Ammon's horn (tissue), 1 donor: ENCODE measurements at regions not wholly inside any gene's neighbourhood (a gene's known extent, or its start where the extent isn't known, plus 50 kb on each side); places are given as distances from the start of the nearest gene placed in this dataset.
"Not testable (repeated sequence)": the region's sequence is repeated elsewhere in the genome, so short reads cannot be mapped to it uniquely, and the experiment has no call there.

Experiments used
- DNase-seq: peaks from one replicate; pipeline ENCODE4 v3.0.0-alpha.2; 2016; ENCODE audit warnings: low spot score

- DNase-seq, result no peak
Measured at GRCh38 chr6:159522877-159523547, 170.0 kb downstream of the SOD2 start.

DNA sequence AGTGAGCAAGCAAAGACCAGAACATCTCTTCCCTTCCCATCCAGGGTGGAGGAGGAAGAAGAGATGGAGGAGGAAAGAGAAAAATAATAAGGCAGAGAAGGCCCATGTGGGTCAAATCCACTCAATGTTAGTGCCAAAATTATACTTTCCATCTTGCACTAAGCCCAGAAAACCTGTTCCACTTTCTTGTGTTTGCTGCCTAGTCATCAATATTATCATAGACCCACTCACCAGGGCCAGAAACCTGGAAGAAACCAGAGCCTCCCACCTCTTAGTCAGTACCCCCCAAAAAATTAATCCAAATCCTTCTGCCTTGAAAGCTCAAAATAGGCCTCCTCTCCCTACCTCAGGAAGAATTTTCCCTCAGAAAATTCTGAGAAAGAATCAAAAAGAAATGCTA, 171.1 kb downstream of the SOD2 start:
- no peak for DNase-seq

DNA sequence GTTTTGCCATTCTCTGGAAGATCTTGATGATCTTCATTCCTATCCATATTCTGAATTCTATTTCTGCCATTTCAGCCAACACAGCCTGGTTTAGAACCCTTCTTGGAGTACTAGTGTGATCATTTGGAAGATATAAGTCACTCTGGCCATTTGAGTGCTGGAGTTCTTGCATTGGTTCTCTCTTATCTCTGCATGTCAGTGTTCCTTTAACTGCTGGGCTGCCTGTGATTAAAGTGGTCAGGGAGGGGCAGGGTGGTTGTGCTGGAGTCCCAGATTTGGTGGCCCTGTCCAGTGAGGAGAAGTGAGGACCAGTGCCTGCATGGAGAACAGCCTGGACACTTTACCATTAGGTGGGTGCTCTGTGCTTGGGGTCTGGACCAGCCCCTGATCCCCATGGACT, 173.0 kb downstream of the SOD2 start:
- DNase-seq, result no peak

DNA sequence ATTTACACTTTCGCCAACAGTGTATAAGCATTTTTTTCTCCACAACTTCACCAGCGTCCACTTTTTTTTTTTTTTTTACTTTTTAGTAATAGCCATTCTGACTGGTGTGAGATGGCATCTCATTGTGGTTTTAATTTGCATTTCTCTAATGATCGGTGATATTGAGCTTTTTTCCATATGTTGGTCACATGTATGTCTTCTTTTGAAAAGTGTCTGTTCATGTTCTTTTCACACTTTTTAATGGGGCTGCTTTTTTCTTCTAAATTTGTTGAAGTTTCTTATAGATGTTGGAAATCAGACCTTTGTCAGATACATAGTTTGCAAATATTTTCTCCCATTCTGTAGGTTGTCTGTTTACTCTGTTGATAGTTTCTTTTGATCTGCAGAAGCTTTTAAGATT, 177.2 kb downstream of the SOD2 start:
- DNase-seq, result not testable (repeated sequence)

DNA sequence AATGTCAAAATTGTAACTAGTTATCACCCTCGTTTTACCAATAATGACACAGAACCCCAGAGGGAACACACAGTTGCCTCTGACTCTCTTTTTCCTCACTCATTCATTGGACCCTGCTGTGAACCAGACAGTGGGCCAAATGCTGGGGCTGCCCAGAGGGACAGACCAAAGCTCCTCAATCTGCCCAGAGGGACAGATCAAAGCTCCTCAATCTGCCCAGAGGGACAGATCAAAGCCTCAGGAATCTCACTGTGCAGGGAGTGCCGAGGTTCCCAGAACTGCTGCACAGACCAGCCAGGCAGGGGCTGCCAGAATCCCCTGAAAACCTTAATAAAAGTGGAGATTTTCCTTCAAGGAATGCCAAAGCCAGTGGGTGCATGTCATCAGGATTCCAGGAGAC, 179.1 kb downstream of the SOD2 start:
- no peak for DNase-seq

GRCh38 chr6:159513074-159513720, 179.8 kb downstream of the SOD2 start:
- no peak for DNase-seq

- DNase-seq, result no peak
Measured at GRCh38 chr6:159512571-159512970, 180.5 kb downstream of the SOD2 start.

DNA sequence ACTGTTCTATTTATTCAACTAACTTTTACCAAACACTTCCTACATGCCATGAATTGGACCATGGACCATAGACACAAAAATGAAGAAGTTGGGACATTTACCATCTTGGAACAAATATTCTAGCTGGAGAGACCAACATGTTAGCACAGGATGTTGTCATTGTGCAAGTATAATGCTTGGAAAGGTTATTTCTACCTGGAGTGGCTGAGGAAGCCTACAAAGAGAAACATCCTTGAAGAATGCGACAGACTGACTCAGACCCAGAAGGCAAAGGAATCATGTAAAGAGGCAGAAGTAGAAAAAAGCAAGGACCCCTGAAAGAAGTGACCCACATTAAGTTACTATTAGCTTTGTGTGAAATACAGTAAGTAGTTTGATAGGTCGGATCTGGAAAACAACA, 180.9 kb downstream of the SOD2 start:
- no peak for DNase-seq

DNA sequence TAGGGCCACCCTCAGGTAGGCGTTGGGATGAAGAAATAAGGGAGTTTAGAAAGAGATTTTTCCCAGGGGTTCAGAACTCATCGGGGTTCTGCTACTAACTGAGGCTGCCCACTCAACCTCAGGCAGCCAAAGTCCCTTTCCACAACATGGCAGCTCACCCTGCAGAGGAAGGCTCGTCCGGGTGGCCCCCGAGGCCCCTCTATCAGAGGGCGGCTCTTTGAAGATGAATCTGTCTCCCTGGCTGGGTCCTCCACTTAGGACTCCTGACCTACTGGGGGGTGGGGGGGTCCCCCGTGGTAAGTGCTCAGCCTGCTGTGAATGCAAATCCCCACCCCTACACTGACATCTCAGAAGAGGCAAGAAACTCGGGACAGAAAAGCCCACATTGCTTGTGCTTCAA, 182.9 kb downstream of the SOD2 start:
- DNase-seq, result no peak

DNA sequence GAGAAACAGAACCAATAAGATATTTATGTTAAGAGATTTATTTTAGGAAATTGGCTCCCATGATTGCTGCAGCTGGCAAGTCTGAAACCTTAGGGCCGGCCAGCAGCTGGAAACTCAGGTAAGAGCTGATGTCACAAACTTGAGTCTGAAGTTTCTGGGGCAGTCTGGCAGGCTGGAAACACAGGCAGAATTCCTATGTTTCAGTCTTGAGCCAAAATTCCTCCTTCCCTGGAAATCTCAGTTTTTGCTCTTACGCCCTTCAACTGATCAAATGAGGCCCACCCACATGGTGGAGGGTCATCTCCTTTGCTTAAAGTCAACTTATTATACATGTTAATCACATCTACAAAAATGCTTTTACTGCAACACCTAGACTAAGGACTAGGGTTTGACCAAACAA, 184.1 kb downstream of the SOD2 start:
- DNase-seq, result no peak

- no peak for DNase-seq
Measured at GRCh38 chr6:159506048-159506447, 187.0 kb downstream of the SOD2 start.

GRCh38 chr6:159505140-159505922, 187.7 kb downstream of the SOD2 start:
- DNase-seq, result peak; percentile 35

DNA sequence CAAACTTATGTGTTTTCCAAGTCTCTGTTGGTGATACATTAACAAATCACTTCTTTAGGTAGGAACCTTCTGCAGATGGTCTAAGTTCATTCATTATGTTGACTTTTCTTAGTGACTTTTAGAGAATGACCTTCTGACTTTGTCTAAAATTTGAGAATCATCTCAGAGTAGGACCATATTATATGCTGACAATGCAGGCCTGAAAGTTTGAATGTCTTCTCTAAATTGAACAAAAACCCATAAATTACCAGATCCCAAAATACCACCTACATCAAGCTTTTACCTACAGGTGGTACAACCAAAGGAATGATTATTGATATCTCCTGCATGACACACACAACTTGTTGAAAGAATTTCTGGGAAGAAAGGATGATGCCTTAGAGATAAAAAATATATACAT, 191.5 kb downstream of the SOD2 start:
- DNase-seq, result no peak

GRCh38 chr6:159499034-159499433, 194.0 kb downstream of the SOD2 start:
- no peak for DNase-seq

DNA sequence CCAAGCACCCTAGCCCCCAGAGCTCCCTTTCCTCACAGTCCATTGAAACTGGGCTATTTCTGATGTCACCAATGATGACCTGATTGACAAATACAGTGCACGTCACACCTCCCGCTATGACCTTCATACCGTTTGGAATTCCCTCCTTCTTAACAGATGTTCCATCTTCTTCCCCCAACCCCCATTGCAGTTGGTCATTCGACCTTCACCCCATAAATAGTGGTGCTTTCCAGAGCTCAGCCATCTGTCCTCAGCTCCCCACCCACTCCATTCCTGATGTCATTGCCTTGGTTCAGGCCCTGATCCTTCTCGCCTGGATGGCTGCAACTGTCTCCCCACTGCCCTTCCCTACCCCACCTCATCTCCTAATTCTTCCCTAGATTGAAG, 198.5 kb downstream of the SOD2 start:
- DNase-seq, result no peak

DNA sequence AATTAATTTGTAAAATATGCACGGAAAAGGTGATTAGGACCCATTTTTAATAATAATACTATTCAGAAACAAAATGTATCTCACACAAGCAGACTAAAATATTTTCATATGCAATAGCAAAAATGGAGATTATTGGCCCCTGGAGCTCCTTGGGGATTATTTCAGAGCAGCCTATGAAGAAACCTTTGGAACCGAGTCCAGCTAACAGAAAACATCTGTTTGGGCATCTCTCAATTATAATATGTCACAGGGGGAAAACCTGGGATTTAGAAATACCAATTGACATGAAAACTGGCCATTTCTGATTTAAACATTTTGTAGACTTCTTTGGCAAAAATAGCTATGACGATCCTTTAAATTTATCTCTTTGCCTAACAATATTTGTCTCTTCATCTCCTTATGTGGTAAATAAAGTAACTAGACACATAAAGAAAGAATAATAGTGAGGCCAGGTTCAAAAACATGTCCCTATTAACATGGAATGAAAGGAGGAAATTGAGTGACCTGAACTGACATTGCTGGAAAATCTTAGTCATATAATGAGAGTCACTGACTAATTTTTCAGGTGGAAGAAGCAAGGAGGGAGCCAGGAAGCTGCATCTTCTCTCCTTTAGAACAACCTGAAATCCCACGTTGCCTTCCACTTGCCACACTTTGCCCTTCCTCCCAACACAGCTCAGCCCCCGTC, 199.0 kb downstream of the SOD2 start:
- no peak for DNase-seq

GRCh38 chr6:159493231-159493897, 199.7 kb downstream of the SOD2 start:
- no peak for DNase-seq

DNA sequence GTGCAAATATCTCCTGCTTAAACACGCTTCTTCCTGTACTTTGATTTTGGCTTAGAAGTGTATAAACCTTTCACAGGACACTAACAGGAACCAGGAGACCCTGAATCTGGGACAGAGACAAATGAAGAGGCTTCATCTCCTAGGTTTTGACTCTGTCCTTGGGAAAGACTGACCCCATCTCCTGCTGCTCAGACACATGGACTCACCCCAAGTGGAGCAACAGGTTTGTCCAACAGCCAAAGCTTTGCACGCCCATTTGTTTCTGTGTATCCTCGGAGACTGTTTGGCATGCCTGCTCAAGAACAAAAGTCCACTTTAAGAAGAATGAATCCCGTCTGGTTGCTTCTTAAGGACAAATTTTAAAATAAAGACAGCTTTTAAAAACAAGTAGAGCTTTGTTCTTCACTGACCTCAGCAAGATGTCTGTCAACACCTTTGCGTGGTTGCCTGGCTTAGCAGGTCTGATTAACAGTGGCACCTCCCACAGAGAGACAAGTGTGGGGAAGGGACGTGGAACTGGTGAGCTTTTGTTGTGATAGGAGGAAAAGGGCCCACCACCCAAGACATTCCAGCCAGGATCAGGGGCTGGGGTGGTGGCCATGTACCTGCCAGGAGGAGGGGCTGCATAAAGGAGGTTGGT, 202.6 kb downstream of the SOD2 start:
- peak; percentile 64 for DNase-seq

DNA sequence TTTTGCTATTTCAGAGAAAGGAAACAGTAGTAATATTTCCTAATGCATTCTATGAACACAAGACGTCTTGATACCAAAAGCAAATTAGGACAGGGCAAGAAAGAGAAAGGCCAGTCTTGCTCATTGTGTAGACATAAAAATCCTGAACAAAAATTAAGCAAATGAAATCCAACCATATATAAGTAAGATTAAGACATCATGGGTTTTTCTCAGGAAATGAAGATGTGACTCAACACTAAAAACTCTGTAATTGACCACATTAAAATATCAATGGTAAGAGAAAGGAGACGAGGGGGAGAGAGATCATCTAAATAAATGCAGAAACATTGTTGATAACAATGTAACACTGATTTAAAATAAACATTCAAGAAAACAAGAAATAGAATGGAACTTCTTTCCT, 205.4 kb downstream of the SOD2 start:
- DNase-seq, result no peak

GRCh38 chr6:159483259-159483658, 209.8 kb downstream of the SOD2 start:
- no peak for DNase-seq

DNA sequence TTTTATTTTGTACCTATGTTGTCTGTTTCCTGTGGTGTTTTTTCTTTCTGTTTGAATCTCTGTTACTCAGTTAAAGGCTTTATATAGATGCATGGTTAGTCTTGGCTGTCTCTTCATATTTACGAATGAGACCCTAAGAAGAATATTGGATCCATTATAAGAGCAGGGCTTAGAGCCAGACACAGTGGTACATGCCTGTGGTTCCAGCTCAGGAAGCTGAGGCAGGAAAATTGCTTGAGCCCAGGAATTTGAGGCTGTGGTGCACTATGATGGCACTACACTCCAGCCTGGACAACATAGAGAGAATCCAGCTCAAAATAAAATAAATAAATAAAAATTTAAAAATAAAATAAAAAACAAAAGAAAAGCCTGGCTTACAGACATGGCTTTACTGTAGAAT, 211.1 kb downstream of the SOD2 start:
- DNase-seq, result no peak

DNA sequence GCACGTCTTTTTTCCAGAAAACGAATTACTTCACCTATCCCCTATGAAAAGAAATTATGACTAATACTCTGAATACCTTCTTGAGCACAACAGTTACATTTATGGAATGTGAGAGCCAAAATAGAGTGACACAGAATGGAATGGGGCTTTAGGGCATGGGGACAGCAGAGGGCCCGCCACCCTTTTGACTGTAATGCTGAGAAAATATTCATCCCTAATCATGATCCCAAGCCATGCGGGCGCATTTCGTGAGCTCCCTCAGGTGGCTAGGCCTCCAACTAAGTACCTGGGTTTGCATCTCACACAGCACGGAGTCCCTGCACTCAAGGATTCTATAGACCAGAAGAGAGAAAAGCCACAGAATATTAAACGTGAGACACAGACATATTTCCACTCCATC, 212.6 kb downstream of the SOD2 start:
- no peak for DNase-seq
